SK-N-SH (cell line): ENCODE measurements at regions not wholly inside any gene's neighbourhood (a gene's known extent, or its start where the extent isn't known, plus 50 kb on each side); places are given as distances from the start of the nearest gene placed in this dataset.

ENCODE experiments used
- CTCF ChIA-PET: fragments of 300-600, 350-600 bp; formaldehyde crosslinking; extraction: SDS; loops from one replicate; lab custom pipeline; 2021; lab: Yijun Ruan, JAX
- POLR2A ChIA-PET: fragments of 350-600 bp; sonication (Branson Sonifier 250); formaldehyde crosslinking; extraction: SDS; loops from one replicate; lab custom pipeline; 2020; ENCODE audit warnings: antibody characterized with exemption, inconsistent platforms; lab: Yijun Ruan, JAX
- DNase-seq: peaks from one replicate; pipeline ENCODE4 v3.0.0; 2012
- H2AFZ ChIP-seq: fragments of 200-600 bp; sonication (generic); 2 replicates; pipeline ENCODE4 v1.8.1; 2016; ENCODE audit warnings: antibody characterized with exemption, mild to moderate bottlenecking, low read depth
- H3F3A ChIP-seq: fragments of 200-600 bp; sonication (generic); replicated peaks from 2 replicates; pipeline ENCODE3; 2016; ENCODE audit warnings: antibody characterized with exemption, mild to moderate bottlenecking; ENCODE audit not compliant: insufficient read depth
- H3K27ac ChIP-seq, 2 experiments: fragments of 200-500 bp in 1 of 2; fragments of 200-600 bp in 1 of 2; sonication (Bioruptor generic) in 1 of 2; sonication (generic), shearing (Covaris generic) in 1 of 2; 2 replicates each; pipeline versions ENCODE4 v1.5.1 to v1.6.1; 2014 to 2016; ENCODE audit warnings: low read depth in 2 of 2, inconsistent platforms in 1 of 2, low read length in 1 of 2, mild to moderate bottlenecking in 1 of 2, mixed read lengths in 1 of 2
- H3K27me3 ChIP-seq: fragments of 200-600 bp; sonication (generic), shearing (Covaris generic); 2 replicates; pipeline ENCODE4 v1.6.1; 2016; ENCODE audit warnings: mixed run types; ENCODE audit not compliant: insufficient read depth
- H3K36me3 ChIP-seq, 2 experiments: fragments of 200-500 bp in 1 of 2; fragments of 200-600 bp in 1 of 2; sonication (Bioruptor generic) in 1 of 2; sonication (generic) in 1 of 2; replicated peaks in 1 of 2; 2 replicates each; pipeline versions ENCODE3 to v1.5.1; 2014 to 2016; ENCODE audit warnings: low read length in 1 of 2, mild to moderate bottlenecking in 1 of 2; ENCODE audit not compliant: insufficient read depth in 2 of 2, control insufficient read depth in 1 of 2
- H3K4me1 ChIP-seq, 2 experiments: fragments of 200-500 bp in 1 of 2; fragments of 200-600 bp in 1 of 2; sonication (Bioruptor generic) in 1 of 2; sonication (generic), shearing (Covaris generic) in 1 of 2; 2 replicates each; pipeline versions ENCODE4 v1.5.1 to v1.6.1; 2014 to 2016; ENCODE audit warnings: low read depth in 1 of 2, low read length in 1 of 2, mixed run types in 1 of 2; ENCODE audit not compliant: insufficient read depth in 2 of 2, control insufficient read depth in 1 of 2
- H3K4me2 ChIP-seq: fragments of 200-600 bp; sonication (generic), shearing (Covaris generic); 2 replicates; pipeline ENCODE4 v1.6.1; 2017; ENCODE audit warnings: mixed run types
- H3K4me3 ChIP-seq, 2 experiments: fragments of 200-500 bp in 1 of 2; fragments of 200-600 bp in 1 of 2; sonication (Bioruptor generic) in 1 of 2; sonication (generic), shearing (Covaris generic) in 1 of 2; 2 replicates each; pipeline versions ENCODE4 v1.5.1 to v1.8.1; 2014 to 2016; ENCODE audit warnings: low read depth in 2 of 2, inconsistent platforms in 1 of 2, low read length in 1 of 2, mild to moderate bottlenecking in 1 of 2, mixed read lengths in 1 of 2, moderate library complexity in 1 of 2
- H3K79me2 ChIP-seq: fragments of 200-600 bp; sonication (generic); 2 replicates; pipeline ENCODE4 v1.8.1; 2017; ENCODE audit warnings: mild to moderate bottlenecking; ENCODE audit not compliant: insufficient read depth
- H3K9ac ChIP-seq: fragments of 200-600 bp; sonication (generic); 2 replicates; pipeline ENCODE4 v1.6.1; 2017; ENCODE audit warnings: mixed run types
- H3K9me2 ChIP-seq: fragments of 200-600 bp; sonication (generic); 2 replicates; pipeline ENCODE4 v1.6.1; 2017; ENCODE audit warnings: mixed run types
- H3K9me3 ChIP-seq: fragments of 200-600 bp; sonication (generic); 2 replicates; pipeline ENCODE4 v1.6.1; 2017; ENCODE audit warnings: mixed run types, mild to moderate bottlenecking, moderate library complexity
- H4K20me1 ChIP-seq: fragments of 200-600 bp; sonication (generic); 2 replicates; pipeline ENCODE4 v1.6.1; 2017; ENCODE audit warnings: mild to moderate bottlenecking, mixed run types; ENCODE audit not compliant: insufficient read depth
- CHD2 ChIP-seq: fragments of 150-350 bp; IDR thresholded peaks from 2 replicates; pipeline ENCODE4 v1.6.1; 2018; ENCODE audit warnings: low read length; ENCODE audit not compliant: partially characterized antibody
- EZH2phosphoT487 ChIP-seq: fragments of 200-600 bp; sonication (generic); IDR thresholded peaks from 2 replicates; pipeline ENCODE4 v1.6.1; 2017; ENCODE audit warnings: low read depth, mixed run types, mild to moderate bottlenecking, antibody characterized with exemption, moderate library complexity, borderline replicate concordance
- FOXM1 ChIP-seq: IDR thresholded peaks from 2 replicates; pipeline ENCODE4 v1.4.0; 2012; ENCODE audit warnings: low read depth, mild to moderate bottlenecking
- GABPA ChIP-seq: IDR thresholded peaks from 2 replicates; pipeline ENCODE4 v1.4.0; 2012; ENCODE audit warnings: low read depth, mild to moderate bottlenecking
- GATA2 ChIP-seq: sonication (generic); formaldehyde crosslinking; IDR thresholded peaks from 2 replicates; pipeline ENCODE4 v1.5.0; 2020; ENCODE audit warnings: mild to moderate bottlenecking, missing genetic modification reagents
- JUND ChIP-seq: IDR thresholded peaks from 2 replicates; pipeline ENCODE4 v1.4.0; 2012
- MEF2A ChIP-seq: IDR thresholded peaks from 2 replicates; pipeline ENCODE4 v1.4.0; 2012; ENCODE audit warnings: low read depth, borderline replicate concordance
- MXI1 ChIP-seq: IDR thresholded peaks from 2 replicates; pipeline ENCODE4 v1.6.1; 2012; ENCODE audit warnings: mild to moderate bottlenecking, low read depth, low read length, improper control_type of control experiment
- RCOR1 ChIP-seq: fragments of 150-350 bp; IDR thresholded peaks from 2 replicates; pipeline ENCODE4 v1.6.1; 2017; ENCODE audit warnings: antibody characterized with exemption, low read length
- SIN3A ChIP-seq: IDR thresholded peaks from 2 replicates; pipeline ENCODE4 v1.6.1; 2012; ENCODE audit warnings: low read depth, mild to moderate bottlenecking, low read length, moderate library complexity, borderline replicate concordance
- TCF12 ChIP-seq: IDR thresholded peaks from 2 replicates; pipeline ENCODE4 v1.4.0; 2012
- YY1 ChIP-seq: IDR thresholded peaks from 2 replicates; pipeline ENCODE4 v1.4.0; 2012; ENCODE audit warnings: low read depth, mild to moderate bottlenecking
- WGBS: methylation state at CpG from one replicate; pipeline ENCODE4 v1.1.6; 2017; ENCODE audit warnings: low lambda C conversion rate; 5-methylcytosine and 5-hydroxymethylcytosine counted together
- TF ChIP-seq, protein P1 (sequence below): IDR thresholded peaks from 2 replicates; pipeline ENCODE4 v1.4.0; 2012; ENCODE audit warnings: low read depth, borderline replicate concordance
- TF ChIP-seq, protein P2 (sequence below): IDR thresholded peaks from 2 replicates; pipeline ENCODE4 v1.6.1; 2012; ENCODE audit warnings: mild to moderate bottlenecking, low read depth, low read length, moderate library complexity
- TF ChIP-seq, protein P3 (sequence below): IDR thresholded peaks from 2 replicates; pipeline ENCODE4 v1.4.0; 2012; ENCODE audit warnings: low read depth
- TF ChIP-seq, protein P4 (sequence below): fragments of 200-600 bp; sonication (generic); IDR thresholded peaks from 2 replicates; pipeline ENCODE4 v1.6.1; 2017; ENCODE audit warnings: antibody characterized with exemption, mild to moderate bottlenecking, moderate library complexity
- TF ChIP-seq, protein P5 (sequence below): IDR thresholded peaks from 2 replicates; pipeline ENCODE4 v1.4.0; 2012; ENCODE audit warnings: low read depth, borderline replicate concordance
- TF ChIP-seq, protein P6 (sequence below): fragments of 150-350 bp; IDR thresholded peaks from 2 replicates; pipeline ENCODE4 v1.6.1; 2016; ENCODE audit warnings: mild to moderate bottlenecking, low read depth, low read length

DNA sequence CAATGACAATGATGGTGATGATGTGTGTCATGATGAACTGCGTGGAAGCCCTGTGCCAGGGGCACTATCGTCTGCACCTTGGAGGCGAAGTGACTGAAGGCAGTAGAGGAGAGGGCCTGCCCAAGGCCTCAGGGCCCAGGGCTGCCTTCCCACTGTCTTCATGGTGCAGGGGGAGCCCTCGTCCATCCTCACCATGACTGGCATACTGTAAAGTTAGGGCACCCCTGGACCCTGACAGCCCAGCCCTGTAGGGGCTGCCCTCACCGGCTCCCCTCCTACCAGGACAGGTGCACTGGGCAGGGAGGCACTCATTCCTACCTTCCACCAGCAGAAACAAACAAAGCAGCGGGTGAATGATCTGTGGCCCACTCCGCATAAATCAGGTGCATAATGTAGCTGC is 156.9 kb upstream of the C1orf174 start:
- Histone ChIP-seq H3K4me1 (no peaks in the 10 kb centered on the region), H3F3A (no peaks in the 10 kb centered on the region), H2AFZ (no peak overlapping the region), H3K27ac (no peak overlapping the region), H4K20me1 (no peaks in the 10 kb centered on the region), H3K4me2 (no peak overlapping the region), H3K9me2 (no peaks in the 10 kb centered on the region), H3K9me3 (no peaks in the 10 kb centered on the region), H3K9ac (no peak overlapping the region), H3K4me3 (no peak overlapping the region), H3K36me3 (no peaks in the 10 kb centered on the region), H3K27me3 (no peaks in the 10 kb centered on the region), H3K79me2 (no peaks in the 10 kb centered on the region)
- ChIA-PET POLR2A (no interaction called here), CTCF (no interaction called here)
- TF ChIP-seq, protein P1, sequence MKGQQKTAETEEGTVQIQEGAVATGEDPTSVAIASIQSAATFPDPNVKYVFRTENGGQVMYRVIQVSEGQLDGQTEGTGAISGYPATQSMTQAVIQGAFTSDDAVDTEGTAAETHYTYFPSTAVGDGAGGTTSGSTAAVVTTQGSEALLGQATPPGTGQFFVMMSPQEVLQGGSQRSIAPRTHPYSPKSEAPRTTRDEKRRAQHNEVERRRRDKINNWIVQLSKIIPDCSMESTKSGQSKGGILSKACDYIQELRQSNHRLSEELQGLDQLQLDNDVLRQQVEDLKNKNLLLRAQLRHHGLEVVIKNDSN, result no peak
- TF ChIP-seq YY1, result no peak
- no peak for TF ChIP-seq RCOR1
- TF ChIP-seq MEF2A, result no peak
- TF ChIP-seq, protein P2, sequence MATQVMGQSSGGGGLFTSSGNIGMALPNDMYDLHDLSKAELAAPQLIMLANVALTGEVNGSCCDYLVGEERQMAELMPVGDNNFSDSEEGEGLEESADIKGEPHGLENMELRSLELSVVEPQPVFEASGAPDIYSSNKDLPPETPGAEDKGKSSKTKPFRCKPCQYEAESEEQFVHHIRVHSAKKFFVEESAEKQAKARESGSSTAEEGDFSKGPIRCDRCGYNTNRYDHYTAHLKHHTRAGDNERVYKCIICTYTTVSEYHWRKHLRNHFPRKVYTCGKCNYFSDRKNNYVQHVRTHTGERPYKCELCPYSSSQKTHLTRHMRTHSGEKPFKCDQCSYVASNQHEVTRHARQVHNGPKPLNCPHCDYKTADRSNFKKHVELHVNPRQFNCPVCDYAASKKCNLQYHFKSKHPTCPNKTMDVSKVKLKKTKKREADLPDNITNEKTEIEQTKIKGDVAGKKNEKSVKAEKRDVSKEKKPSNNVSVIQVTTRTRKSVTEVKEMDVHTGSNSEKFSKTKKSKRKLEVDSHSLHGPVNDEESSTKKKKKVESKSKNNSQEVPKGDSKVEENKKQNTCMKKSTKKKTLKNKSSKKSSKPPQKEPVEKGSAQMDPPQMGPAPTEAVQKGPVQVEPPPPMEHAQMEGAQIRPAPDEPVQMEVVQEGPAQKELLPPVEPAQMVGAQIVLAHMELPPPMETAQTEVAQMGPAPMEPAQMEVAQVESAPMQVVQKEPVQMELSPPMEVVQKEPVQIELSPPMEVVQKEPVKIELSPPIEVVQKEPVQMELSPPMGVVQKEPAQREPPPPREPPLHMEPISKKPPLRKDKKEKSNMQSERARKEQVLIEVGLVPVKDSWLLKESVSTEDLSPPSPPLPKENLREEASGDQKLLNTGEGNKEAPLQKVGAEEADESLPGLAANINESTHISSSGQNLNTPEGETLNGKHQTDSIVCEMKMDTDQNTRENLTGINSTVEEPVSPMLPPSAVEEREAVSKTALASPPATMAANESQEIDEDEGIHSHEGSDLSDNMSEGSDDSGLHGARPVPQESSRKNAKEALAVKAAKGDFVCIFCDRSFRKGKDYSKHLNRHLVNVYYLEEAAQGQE, result no peak
- TF ChIP-seq GATA2, result no peak
- no peak for TF ChIP-seq EZH2phosphoT487
- no peak for TF ChIP-seq TCF12
- TF ChIP-seq, protein P3, sequence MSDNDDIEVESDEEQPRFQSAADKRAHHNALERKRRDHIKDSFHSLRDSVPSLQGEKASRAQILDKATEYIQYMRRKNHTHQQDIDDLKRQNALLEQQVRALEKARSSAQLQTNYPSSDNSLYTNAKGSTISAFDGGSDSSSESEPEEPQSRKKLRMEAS, result no peak
- TF ChIP-seq JUND, result no peak
- WGBS, result 48% methylated on average over 5 of the region's 7 CpGs
- DNase-seq, result no peak

DNA sequence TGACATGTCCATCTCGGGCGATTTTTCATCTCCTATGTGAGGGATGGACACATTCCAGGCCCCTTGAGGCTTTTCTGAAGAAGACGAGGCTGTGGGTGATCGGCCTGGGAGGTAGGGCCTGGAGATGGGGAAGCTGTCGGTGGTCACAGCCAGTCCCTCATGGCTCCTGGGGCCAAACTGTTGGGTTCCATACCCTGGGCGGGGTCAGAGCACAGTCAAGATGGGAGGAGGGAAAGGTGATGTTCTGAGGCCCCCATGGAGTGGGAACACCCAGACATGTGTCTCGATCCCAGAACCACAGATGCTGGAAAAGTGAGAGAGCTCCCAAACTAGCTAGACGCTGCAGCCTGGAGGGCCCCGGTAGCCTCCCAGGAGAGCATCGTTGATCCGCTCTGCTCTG is 157.5 kb upstream of the C1orf174 start:
- ChIA-PET POLR2A (no interaction called here), CTCF (no interaction called here)
- 8% methylated on average over 7 of the region's 11 CpGs for WGBS
- H3K79me2 ChIP-seq, result no peaks in the 10 kb centered on the region
- no peak overlapping the region for H3K27ac ChIP-seq
- H3K9me2 ChIP-seq, result no peaks in the 10 kb centered on the region
- no peaks in the 10 kb centered on the region for H4K20me1 ChIP-seq
- no peak overlapping the region for H3K4me2 ChIP-seq
- H3K27me3 ChIP-seq, result no peaks in the 10 kb centered on the region
- no peaks in the 10 kb centered on the region for H3F3A ChIP-seq
- DNase-seq, result no peak
- H3K9ac ChIP-seq, result no peak overlapping the region
- H2AFZ ChIP-seq, result no peak overlapping the region
- H3K4me1 ChIP-seq, result no peaks in the 10 kb centered on the region
- H3K4me3 ChIP-seq, result no peak overlapping the region
- H3K9me3 ChIP-seq, result no peaks in the 10 kb centered on the region
- no peaks in the 10 kb centered on the region for H3K36me3 ChIP-seq
- no peak for TF ChIP-seq EZH2phosphoT487
- TF ChIP-seq YY1, result no peak
- TF ChIP-seq, protein P4, sequence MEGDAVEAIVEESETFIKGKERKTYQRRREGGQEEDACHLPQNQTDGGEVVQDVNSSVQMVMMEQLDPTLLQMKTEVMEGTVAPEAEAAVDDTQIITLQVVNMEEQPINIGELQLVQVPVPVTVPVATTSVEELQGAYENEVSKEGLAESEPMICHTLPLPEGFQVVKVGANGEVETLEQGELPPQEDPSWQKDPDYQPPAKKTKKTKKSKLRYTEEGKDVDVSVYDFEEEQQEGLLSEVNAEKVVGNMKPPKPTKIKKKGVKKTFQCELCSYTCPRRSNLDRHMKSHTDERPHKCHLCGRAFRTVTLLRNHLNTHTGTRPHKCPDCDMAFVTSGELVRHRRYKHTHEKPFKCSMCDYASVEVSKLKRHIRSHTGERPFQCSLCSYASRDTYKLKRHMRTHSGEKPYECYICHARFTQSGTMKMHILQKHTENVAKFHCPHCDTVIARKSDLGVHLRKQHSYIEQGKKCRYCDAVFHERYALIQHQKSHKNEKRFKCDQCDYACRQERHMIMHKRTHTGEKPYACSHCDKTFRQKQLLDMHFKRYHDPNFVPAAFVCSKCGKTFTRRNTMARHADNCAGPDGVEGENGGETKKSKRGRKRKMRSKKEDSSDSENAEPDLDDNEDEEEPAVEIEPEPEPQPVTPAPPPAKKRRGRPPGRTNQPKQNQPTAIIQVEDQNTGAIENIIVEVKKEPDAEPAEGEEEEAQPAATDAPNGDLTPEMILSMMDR, result no peak
- no peak for TF ChIP-seq SIN3A
- no peak for TF ChIP-seq GABPA
- TF ChIP-seq JUND, result no peak
- TF ChIP-seq, protein P3, result no peak
- no peak for TF ChIP-seq FOXM1
- TF ChIP-seq CHD2, result no peak
- TF ChIP-seq, protein P5, sequence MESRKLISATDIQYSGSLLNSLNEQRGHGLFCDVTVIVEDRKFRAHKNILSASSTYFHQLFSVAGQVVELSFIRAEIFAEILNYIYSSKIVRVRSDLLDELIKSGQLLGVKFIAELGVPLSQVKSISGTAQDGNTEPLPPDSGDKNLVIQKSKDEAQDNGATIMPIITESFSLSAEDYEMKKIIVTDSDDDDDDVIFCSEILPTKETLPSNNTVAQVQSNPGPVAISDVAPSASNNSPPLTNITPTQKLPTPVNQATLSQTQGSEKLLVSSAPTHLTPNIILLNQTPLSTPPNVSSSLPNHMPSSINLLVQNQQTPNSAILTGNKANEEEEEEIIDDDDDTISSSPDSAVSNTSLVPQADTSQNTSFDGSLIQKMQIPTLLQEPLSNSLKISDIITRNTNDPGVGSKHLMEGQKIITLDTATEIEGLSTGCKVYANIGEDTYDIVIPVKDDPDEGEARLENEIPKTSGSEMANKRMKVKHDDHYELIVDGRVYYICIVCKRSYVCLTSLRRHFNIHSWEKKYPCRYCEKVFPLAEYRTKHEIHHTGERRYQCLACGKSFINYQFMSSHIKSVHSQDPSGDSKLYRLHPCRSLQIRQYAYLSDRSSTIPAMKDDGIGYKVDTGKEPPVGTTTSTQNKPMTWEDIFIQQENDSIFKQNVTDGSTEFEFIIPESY, result no peak
- no peak for TF ChIP-seq MXI1
- TF ChIP-seq RCOR1, result no peak
- TF ChIP-seq, protein P6, sequence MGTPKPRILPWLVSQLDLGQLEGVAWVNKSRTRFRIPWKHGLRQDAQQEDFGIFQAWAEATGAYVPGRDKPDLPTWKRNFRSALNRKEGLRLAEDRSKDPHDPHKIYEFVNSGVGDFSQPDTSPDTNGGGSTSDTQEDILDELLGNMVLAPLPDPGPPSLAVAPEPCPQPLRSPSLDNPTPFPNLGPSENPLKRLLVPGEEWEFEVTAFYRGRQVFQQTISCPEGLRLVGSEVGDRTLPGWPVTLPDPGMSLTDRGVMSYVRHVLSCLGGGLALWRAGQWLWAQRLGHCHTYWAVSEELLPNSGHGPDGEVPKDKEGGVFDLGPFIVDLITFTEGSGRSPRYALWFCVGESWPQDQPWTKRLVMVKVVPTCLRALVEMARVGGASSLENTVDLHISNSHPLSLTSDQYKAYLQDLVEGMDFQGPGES, result no peak
